Endothelial cell of umbilical vein (primary cell): ENCODE measurements at regions not wholly inside any gene's neighbourhood (a gene's known extent, or its start where the extent isn't known, plus 50 kb on each side); places are given as distances from the start of the nearest gene placed in this dataset.

Experiments
- EZH2 ChIP-seq: IDR thresholded peaks from 2 replicates; pipeline ENCODE4 v1.6.1; 2012; ENCODE audit warnings: borderline replicate concordance, low read depth, mild to moderate bottlenecking, moderate library complexity, low read length, inconsistent platforms; ENCODE audit not compliant: severe bottlenecking
- POLR2A ChIP-seq: IDR thresholded peaks from 2 replicates; pipeline ENCODE4 v1.6.1; 2012; ENCODE audit warnings: low read depth, mild to moderate bottlenecking, control low read depth, low read length
- POLR2AphosphoS5 ChIP-seq: IDR thresholded peaks from 2 replicates; pipeline ENCODE4 v1.6.1; 2012; ENCODE audit warnings: low read depth, mild to moderate bottlenecking, control low read depth, low read length, moderate library complexity; ENCODE audit not compliant: insufficient read depth
- TF ChIP-seq, protein P1 (sequence below), 2 donors: IDR thresholded peaks; 1 replicate in 1 of 2; 2 replicates in 1 of 2; pipeline ENCODE4 v1.5.1; 2011; ENCODE audit warnings: low read length in 2 of 2, mild to moderate bottlenecking in 2 of 2, moderate library complexity in 2 of 2, control low read depth in 1 of 2, inconsistent platforms in 1 of 2, low read depth in 1 of 2; ENCODE audit not compliant: insufficient read depth in 1 of 2; ENCODE audit errors: extremely low read depth in 1 of 2

DNA sequence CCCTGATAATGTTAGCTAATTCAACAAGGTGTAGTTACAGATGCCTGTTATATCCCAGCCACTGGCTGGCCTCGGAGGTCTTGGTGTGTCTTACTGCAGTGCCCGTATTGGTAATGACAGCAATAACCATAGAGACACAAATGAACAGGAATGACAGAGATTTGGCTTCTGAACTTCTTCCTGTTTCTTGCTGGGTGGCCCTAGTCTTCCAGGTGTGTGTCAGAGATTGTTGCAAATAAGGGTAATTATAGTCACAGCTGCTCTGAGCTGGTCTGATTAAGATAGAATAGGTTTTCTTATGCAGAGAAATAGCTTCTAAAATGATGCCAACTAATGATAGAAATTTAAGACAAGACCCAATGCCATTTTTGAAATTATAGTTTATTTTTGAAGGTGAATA lies 64.1 kb upstream of the MAD2L1 start:
- TF ChIP-seq, protein P1, sequence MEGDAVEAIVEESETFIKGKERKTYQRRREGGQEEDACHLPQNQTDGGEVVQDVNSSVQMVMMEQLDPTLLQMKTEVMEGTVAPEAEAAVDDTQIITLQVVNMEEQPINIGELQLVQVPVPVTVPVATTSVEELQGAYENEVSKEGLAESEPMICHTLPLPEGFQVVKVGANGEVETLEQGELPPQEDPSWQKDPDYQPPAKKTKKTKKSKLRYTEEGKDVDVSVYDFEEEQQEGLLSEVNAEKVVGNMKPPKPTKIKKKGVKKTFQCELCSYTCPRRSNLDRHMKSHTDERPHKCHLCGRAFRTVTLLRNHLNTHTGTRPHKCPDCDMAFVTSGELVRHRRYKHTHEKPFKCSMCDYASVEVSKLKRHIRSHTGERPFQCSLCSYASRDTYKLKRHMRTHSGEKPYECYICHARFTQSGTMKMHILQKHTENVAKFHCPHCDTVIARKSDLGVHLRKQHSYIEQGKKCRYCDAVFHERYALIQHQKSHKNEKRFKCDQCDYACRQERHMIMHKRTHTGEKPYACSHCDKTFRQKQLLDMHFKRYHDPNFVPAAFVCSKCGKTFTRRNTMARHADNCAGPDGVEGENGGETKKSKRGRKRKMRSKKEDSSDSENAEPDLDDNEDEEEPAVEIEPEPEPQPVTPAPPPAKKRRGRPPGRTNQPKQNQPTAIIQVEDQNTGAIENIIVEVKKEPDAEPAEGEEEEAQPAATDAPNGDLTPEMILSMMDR (IDR thresholded peaks at IDR 0.05; ENCODE audit: extremely low read depth in 1 of 2, insufficient read depth in 1 of 2, low read depth in 1 of 2, low read length in 2 of 2), result no peak
- TF ChIP-seq POLR2A (no peak), POLR2AphosphoS5 (no peak), EZH2 (no peak)
